HG03025 (cell line): ENCODE measurements at regions not wholly inside any gene's neighbourhood (a gene's known extent, or its start where the extent isn't known, plus 50 kb on each side); places are given as distances from the start of the nearest gene placed in this dataset.

Source experiments
- ATAC-seq: cut with Tn5 transposase; IDR thresholded peaks from one replicate; pipeline ENCODE4 v1.9.1; 2021; ENCODE audit warnings: mild to moderate bottlenecking, moderate library complexity; ENCODE audit not compliant: unreplicated experiment, low FRiP score

DNA sequence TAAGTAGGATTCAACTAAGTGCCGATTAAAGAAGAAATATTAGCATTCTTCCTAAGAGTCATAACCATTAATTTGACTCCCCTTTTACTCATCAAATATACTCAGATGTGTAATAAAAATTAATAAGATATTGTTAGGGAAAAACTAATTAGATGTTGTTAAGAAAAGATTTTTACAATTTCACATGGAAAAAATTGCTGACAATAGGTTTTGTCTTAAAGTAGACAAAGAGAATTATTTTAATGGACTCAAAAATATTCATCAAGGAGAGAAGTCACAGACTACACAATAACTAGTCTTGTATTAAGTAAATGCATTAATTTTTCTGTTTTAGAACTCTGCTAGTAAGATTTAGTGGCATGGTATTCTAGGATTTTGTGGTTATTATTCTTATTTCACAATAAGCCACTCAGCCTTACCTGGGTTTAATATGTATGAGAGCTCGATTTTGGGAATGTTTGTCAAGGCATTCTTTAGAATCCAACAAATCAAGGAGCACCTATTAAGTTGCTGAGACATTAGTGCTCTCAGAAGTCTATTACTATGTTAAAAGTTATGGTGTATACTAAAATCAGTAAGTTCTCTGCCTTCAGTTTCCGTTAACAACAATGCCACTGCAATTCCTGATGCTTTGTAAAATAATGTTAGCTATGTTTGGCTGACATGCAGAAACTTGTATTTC lies 110.2 kb upstream of the UGT8 start:
- ATAC-seq: no peak

DNA sequence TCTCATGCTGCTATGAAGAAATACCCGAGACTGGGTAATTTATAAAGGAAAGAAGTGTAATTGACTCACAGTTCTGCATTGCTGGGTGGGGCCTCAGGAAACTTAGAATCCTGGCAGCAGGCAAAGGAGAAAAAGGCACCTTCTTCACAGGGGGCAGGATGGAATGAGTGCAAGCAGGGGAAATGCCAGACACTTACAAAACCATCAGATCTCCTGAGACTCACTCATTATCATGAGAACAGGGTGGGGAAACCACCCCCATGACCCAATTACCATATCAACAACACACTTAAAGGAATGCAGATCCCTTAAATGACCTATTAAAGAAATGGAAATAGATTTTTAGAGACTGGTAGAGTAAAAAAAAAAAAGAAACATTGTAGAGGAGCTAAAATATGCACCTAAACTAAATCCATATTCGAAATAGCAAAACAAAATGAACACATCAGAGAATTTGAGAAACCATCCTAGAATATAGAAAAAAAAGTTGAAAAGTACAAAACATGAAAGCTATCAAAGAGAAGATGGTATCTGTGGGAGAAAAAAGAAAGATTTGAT lies 104.3 kb upstream of the UGT8 start:
- no peak for ATAC-seq

DNA sequence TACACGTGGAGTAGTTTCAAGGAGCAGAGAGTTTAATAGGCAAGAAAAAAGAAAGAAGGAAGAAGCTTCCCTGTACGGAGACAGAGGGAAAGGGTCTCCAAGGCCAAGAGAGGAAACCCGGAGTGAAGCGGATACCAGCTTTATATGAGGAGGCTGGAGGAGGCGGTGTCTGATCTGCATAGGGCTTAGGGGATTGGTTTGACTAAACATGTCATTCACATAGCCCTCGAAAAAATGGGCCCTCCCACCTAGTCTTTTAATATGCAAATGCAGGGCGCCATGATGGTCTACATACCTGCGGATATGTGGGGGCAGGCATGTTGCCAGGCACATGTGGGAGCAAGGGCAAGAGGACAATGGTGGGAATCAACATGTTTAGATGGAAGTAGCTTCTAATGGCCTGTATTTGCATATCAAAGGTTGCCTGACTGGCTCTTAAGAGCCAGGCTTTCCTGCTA lies 103.1 kb upstream of the UGT8 start:
- no peak for ATAC-seq

DNA sequence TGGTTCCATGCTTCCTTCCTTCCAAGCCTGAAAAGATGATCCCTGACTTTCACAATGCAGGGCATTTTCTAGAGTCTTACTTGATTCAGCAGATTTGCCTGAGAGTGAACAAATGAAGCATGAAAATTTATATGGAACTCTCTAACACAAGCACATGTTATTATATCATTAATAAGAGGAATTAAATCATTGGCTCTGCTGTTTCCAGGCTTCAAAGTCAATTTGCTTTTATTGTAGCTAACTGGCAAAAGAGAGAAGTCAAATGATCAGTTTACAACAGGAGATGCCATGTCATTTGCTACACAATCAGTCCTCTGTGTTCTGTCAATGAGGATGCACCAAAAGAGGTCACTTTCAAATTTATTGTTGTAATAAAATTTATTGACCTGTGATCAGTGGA lies 101.5 kb upstream of the UGT8 start:
- ATAC-seq: no peak

DNA sequence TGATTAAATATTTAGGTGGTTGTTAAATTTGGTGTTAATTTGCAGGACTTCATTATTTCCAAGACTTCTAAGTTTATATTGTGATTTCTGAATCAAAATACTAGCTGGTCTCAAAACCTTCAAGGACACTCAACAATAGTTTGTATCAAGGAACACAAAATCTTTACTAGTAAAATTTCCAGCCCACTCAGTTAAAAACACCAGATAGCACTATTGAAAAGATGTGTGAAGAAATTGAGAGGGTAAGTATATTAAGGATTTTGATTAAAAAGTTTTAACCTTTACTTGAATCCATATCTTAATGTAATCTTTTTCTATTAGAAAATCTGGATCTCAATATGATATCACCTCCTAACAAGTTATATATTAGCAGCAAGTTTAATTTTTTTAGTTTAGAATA lies 89.3 kb upstream of the UGT8 start:
- ATAC-seq: no peak

DNA sequence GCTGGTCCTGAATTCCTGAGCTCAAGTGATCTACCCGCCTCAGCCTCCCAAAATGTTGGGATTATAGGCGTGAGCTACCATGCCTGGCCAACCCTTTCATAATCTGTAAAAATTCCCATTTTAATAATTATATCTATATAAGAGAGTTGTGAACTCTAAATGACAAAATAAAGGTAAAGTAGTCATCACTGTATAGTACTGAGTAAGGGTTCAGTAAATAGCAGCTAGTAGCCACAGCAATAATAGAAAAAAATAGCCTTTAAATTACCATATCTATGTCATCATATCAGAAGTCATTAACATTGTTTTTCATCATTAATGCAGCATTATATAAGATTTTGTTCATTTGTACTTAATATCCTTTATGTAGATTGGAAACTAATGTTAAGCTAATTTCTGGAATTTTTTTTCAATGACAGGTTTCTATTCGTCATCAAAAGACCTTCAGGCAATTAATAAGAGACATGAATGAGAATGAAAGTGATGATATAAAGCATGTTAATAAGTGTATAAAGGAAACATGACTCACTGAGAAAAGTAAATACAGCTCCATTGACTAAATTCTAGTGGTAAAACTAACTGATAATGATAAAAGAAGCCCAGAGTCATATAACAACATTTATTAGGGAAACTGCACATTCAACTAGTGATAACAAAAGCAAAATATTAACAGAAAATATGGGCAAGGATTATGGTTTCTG lies 85.9 kb upstream of the UGT8 start:
- ATAC-seq: no peak

DNA sequence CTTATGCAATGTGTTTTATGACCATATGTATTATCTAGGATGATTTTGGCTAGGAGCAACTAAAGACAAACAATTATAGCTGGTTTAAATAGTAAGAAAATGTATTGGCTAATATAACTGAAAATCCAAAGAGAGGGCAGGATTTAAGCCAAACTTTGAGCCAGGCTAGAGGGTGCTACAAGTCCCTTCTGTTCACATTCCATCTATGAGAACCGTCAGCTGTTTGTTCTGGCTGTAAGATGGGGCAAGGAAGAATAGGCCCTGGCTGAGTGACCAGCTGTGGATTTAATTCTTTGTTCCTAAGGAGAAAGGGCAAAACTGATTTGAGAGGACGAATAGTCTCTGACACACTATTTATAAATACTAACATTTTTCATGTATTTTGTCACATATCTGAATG lies 79.2 kb upstream of the UGT8 start:
- ATAC-seq: no peak

DNA sequence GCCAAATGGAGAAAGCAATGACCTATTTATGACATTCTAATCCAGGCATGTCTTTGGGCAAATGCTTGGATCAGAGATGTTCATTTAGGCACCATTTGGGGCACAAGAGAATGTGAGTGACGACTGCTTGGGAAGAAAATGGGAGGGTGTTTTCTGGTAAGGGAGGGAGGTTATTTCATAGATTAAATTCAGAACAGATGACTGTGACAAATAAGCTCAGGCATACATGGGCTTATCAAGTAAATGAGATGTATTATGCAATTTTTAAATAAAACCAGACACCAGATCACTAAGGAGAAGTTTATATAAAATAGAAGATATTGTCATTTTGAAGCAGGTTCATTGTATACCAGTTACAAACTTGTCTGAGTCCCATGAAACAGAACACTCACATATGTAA lies 71.4 kb upstream of the UGT8 start:
- no peak for ATAC-seq

DNA sequence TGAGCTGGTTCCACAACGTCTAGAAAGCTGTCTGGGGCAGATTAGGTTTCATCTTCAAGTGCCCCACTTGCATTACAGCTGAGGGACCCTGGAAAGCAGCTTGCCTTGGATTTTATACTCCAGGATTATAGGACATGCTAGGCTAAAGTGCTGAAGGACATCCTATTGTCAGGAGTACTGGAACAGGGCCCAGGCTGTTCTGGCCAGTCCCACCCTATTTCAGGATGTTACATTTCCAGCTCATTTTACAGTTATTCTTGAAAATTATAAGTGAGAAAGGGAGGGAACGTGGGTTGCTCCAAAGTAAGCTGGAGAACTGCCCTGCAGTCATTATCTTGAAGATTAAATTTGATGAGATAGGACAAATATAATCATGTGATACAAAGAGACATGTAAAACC lies 71.0 kb upstream of the UGT8 start:
- ATAC-seq: no peak

DNA sequence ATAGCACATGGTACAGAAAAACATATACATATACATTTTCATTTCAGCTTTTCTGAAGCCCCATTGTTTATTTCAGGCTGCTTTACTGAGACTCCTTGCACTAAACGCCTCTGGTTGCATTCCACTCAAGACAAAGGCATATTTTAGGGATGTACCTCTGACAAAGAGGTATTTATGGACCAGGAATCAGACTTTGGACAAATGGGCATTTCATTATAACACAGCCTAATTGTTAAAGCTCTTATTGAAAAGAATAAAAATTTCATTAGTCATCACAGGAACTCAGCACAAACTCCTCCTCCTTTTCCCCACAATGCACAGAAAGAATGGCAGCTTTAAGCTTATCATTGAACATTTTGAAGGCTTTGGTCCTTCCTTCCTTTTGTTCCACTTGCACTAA lies 62.9 kb upstream of the UGT8 start:
- no peak for ATAC-seq

DNA sequence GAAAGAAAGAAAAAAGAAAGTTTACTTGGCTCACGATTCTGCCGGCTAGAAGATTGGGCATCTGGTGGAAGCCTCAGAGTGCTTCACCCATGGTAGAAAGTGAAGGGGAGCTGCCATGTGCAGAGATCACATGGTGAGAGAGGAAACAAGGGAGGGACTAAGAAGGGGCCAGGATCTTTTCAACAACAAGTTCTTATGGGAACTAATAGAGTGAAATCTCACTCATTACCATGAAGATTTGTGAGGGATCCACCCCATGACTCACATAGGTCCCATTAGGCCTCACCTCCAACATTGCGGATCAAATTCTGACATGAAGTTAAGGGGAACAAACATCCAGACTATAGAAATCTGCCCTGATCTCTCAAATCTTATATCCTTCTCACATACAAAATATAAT lies 61.3 kb upstream of the UGT8 start:
- no peak for ATAC-seq

DNA sequence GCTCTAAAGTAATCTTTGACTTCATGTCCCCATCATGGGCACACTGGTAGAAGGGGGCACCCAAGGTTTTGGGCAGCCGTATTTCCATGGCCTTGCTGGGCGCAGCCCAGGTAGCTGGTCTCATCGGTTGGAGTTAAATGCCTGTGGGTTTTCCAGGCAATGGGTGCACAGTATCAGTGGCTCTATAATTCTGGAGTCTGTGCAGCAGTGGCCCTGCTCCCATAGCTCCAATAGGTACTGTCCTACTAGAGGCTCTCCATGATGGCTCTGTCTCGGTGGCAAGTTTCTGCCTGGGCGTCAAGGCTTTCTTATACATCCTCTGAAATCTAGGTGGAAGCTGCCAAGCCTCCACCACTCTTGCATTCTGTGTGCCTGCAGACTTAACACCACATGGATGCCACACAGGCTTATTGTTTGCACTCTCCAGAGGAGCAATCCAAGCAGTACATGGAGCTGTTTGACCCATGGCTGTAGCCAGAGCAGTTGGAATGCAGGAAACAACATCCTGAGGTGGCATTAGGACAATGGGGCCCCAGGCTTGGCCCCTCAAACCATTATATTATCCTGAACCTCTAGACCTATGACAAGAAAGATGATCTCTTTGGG lies 60.5 kb upstream of the UGT8 start:
- ATAC-seq: no peak

DNA sequence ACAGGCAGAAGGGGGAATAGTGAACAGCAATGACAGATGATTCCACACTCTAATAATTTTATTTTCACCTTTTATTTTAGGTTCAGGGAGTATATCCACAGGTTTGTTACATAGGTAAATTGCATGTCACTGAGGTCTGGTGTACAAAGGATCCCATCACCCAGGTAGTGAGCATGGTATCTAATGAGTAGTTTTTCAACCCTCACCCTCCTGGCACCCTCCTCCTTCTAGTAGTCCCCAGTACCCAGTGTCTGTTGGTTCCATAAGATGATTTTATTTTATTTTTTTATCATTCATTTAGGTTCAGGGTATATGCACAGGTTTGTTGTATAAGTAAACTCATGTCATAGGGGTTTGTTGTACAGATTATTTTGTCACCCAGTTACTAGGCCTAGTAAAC lies 58.6 kb upstream of the UGT8 start:
- no peak for ATAC-seq

DNA sequence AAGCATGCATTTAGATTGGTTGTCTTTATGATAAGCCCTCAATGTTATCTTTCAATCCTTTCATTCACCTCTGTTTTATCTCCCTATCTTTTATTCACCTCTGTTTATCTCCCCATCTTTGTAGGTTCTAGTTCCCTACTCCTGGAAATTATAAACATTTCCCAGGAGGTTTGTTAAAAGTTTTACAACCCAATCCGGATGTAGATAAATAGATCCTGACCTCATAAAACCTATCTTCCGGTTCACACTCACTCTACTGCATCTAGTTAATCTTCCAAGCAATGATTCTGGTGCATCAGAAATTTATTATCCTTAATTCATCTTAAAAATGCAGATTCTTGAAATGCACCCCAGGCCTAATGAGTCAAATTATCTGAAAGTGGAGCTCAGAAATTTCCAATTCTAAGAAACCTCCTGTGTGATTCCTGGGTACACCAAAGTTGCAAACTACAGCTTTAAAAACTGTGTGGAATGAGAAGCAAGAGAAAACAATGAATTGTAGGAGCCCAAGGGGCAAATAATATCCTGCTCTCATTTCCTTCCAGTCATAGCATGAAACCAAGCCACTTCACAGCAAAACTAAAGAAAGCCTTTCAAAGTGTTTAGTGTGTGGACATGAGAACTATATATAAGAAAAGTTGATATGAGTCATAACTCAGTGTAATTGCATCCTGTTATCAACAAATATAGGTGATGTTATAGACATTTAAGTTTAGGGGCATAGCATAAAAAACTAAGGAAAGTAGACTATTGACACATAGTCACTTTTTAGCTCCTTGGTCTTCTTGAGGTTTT lies 51.1 kb upstream of the UGT8 start:
- ATAC-seq: no peak
